ENCODE measurements at regions not wholly inside any gene's neighbourhood (a gene's known extent, or its start where the extent isn't known, plus 50 kb on each side); places are given as distances from the start of the nearest gene placed in this dataset.

DNA sequence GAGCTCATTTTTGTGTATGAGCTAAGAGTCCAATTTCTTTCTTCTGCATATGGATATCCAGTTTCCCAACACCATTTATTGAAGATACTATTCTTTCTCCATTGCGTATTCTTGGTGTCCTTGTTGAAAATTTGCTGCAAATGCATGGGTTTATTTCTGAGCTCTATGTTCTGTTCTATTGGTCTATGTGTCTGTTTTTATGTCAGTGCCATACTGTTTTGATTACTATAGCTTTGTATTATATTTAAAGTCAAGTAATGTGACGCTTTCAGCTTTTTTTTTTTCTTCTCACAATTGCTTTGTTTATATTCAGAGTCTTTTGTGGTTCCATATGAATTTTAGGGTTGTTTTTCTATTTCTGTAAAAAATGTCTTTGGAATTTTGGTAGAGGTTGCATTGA is 247.1 kb upstream of the TBX3 start:
- Mint-ChIP-seq H3K36me3 (ENCODE audit: low read depth) (no peaks in the 10 kb centered on the region), H3K9me3 (peaks cover 14% of the 10 kb centered on the region), H3K4me1 (no peaks in the 10 kb centered on the region), H3K27ac (no peak overlapping the region), H3K4me3 (no peak overlapping the region), H3K27me3 (no peaks in the 10 kb centered on the region)
- ATAC-seq (no peak), DNase-seq (no peak)

DNA sequence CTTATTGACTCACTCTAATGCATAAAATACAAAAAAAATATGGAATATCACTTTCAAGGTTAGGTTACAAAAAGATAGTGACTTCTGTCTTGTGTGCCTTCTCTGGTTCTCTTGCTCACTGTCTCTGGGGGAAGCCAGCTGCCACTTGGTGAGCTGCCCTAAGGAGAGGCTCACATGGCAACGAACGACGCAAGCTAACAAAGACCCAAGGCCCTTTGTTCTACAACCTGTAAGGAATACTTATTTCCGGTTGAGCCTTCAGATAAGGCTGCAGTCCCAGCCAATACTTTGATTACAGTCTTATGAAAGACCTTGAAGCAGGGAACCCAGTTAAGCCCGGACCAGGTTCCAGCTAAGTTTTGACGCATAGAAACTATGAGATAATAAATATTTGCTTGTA is 242.4 kb upstream of the TBX3 start:
- H3K27me3 Mint-ChIP-seq = no peaks in the 10 kb centered on the region
- H3K9me3 Mint-ChIP-seq = peaks cover 21% of the 10 kb centered on the region
- ATAC-seq (no peak), DNase-seq (no peak)
- no peak overlapping the region for H3K4me3 Mint-ChIP-seq
- H3K27ac Mint-ChIP-seq = no peak overlapping the region
- H3K36me3 Mint-ChIP-seq (ENCODE audit: low read depth) = no peaks in the 10 kb centered on the region
- H3K4me1 Mint-ChIP-seq = no peaks in the 10 kb centered on the region

DNA sequence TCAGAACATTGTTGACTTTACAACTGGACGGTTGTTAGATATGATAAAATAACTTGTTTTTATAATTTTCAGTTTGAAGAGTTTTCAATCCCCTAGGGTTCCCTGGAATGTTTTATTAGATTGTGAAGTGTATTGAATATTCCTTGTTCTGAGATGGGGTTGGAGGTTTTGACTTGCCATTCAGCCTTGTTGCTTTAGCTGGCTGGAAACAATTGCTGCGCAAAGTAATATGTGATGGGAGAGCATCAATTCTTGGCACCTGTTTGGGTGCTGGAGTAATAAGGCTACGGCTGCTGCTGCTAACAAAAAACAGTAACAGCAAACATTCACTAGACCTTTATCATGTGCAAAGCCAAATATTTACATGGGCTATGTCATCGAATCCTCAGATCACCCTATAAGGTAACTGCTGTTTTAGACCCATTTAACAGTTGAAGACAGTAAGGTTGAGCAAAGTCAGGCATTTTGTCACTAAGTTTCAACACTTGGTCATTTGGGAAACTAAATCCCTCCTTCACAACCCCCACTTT is 241.0 kb upstream of the TBX3 start:
- H3K4me1 Mint-ChIP-seq = no peaks in the 10 kb centered on the region
- peaks cover 13% of the 10 kb centered on the region for H3K9me3 Mint-ChIP-seq
- H3K27me3 Mint-ChIP-seq = no peaks in the 10 kb centered on the region
- no peak for ATAC-seq
- DNase-seq = no peak
- no peak overlapping the region for H3K27ac Mint-ChIP-seq
- no peak overlapping the region for H3K4me3 Mint-ChIP-seq
- H3K36me3 Mint-ChIP-seq (ENCODE audit: low read depth) = no peaks in the 10 kb centered on the region

DNA sequence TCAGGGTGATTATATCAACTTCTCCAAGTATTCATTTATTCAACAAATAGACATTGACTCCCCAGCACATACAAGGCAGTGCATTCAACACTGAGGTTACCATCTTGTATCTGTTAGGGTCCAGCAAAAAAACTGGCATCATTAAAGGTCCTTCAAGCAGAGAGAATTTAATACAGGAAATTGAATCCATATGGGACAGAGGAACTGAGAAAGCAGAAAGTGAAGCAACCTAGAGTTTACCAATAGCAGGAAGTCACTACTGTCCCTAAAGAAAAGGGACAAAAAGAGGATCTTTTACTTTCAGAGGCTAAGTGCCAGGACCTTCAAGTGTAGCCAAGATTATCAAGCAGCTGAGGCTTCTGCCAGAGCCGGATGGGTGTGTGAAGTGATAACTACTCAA is 237.8 kb upstream of the TBX3 start:
- peaks cover 13% of the 10 kb centered on the region for H3K9me3 Mint-ChIP-seq
- no peak overlapping the region for H3K27ac Mint-ChIP-seq
- H3K4me3 Mint-ChIP-seq = no peak overlapping the region
- H3K4me1 Mint-ChIP-seq = no peaks in the 10 kb centered on the region
- ATAC-seq = no peak
- DNase-seq = no peak
- H3K36me3 Mint-ChIP-seq (ENCODE audit: low read depth) = no peaks in the 10 kb centered on the region
- H3K27me3 Mint-ChIP-seq = no peaks in the 10 kb centered on the region

DNA sequence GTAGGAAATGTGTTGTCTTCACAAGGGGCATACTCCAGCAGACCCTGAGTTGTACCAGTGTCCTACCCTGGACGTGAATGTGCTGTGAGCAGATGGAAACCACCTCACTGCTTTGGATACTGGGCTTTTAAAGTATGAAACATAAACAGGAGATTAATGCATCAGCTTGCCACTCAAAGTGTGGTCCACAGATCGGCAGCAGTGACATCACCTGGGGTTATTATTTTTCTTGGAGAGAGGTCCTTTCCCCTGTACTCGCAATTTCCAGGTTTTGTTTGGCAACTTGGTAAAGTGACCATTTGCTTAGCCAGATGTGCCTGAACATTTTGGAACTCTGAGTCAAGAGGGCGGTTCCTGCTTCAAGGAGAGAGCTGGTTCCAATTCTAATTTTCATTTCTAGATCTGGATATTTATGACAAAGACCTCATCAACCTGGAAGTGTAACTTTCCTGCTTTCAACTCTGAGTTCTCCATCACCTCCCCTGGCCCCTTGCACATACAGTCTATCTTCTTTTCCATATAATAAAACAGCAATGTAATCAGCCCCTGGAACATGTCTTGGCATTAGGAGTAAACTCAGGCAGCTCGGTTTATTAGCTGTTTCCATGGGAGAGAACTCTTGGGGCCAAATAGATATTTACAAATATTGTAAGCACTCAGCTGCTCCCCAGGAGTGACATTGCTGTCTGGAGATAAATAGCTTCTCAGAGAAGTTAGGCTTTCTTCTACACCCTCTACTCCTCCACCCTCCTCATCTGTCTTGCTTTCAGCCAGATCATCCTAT is 237.0 kb upstream of the TBX3 start:
- H3K27me3 Mint-ChIP-seq = no peaks in the 10 kb centered on the region
- no peak for DNase-seq
- no peaks in the 10 kb centered on the region for H3K36me3 Mint-ChIP-seq (ENCODE audit: low read depth)
- H3K27ac Mint-ChIP-seq = no peak overlapping the region
- H3K4me3 Mint-ChIP-seq = no peak overlapping the region
- no peaks in the 10 kb centered on the region for H3K4me1 Mint-ChIP-seq
- ATAC-seq = no peak
- H3K9me3 Mint-ChIP-seq = peaks cover 13% of the 10 kb centered on the region

DNA sequence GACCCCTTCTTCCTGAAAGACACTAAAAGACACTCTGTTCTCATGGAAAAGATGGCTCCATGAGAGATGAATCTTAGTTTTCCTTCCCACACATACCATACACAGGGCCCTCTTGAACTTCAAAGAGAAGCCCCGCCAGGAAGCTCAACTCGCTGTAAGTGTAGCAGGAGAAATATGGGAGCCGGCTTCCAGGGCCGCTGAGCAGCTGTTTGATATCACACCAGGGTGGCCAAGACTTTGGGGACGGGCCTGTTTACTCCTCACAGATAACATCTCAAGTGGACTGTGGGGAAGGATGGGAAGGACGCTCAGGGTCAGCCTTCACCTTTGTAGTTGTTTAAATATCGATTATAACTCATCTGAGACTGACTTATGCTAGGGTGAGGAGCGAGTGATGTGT is 235.5 kb upstream of the TBX3 start:
- Mint-ChIP-seq H3K27me3 (no peaks in the 10 kb centered on the region), H3K4me1 (no peaks in the 10 kb centered on the region), H3K4me3 (no peak overlapping the region), H3K9me3 (peaks cover 5% of the 10 kb centered on the region), H3K36me3 (ENCODE audit: low read depth) (no peaks in the 10 kb centered on the region), H3K27ac (no peak overlapping the region)
- DNase-seq = no peak
- no peak for ATAC-seq

- Mint-ChIP-seq H3K9me3 (peaks cover 5% of the 10 kb centered on the region), H3K4me1 (no peaks in the 10 kb centered on the region), H3K27ac (no peak overlapping the region), H3K36me3 (ENCODE audit: low read depth) (no peaks in the 10 kb centered on the region), H3K4me3 (no peak overlapping the region), H3K27me3 (no peaks in the 10 kb centered on the region)
- DNase-seq (no peak), ATAC-seq (no peak)
These were observed 234.7 kb upstream of the TBX3 start for GRCh38 chr12:114918535-114919233.

GRCh38 chr12:114917953-114918352 is 234.0 kb upstream of the TBX3 start:
- H3K36me3 Mint-ChIP-seq (ENCODE audit: low read depth) = no peaks in the 10 kb centered on the region
- H3K27ac Mint-ChIP-seq = no peak overlapping the region
- H3K4me1 Mint-ChIP-seq = no peaks in the 10 kb centered on the region
- no peaks in the 10 kb centered on the region for H3K27me3 Mint-ChIP-seq
- H3K9me3 Mint-ChIP-seq = no peaks in the 10 kb centered on the region
- DNase-seq (no peak), ATAC-seq (no peak)
- no peak overlapping the region for H3K4me3 Mint-ChIP-seq

GRCh38 chr12:114917307-114917706 is 233.3 kb upstream of the TBX3 start:
- no peak for ATAC-seq
- Mint-ChIP-seq H3K4me1 (no peaks in the 10 kb centered on the region), H3K27me3 (no peaks in the 10 kb centered on the region)

DNA sequence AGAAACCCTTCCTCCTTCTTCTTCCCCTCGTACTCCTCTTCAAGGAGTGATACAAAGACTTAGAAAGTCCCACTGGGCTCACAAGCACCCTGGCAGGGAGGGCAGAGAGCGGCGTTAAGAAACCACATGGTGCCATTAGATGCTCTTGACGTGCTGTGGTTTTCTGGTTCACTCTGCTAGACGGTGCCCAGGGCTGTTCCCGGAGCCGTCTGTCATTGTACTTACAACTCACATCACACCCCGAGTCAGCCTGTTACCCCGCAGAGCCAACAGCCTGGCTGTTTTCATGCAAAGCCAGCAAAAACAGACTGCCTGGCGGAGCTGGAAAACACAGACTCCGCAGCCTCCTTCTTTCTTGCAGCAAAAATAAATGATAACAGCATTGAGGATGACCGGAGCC is 232.6 kb upstream of the TBX3 start:
- DNase-seq (no peak), ATAC-seq (no peak)
- Mint-ChIP-seq H3K27me3 (no peaks in the 10 kb centered on the region), H3K4me1 (no peaks in the 10 kb centered on the region), H3K36me3 (ENCODE audit: low read depth) (no peaks in the 10 kb centered on the region), H3K9me3 (no peaks in the 10 kb centered on the region), H3K4me3 (no peak overlapping the region), H3K27ac (no peak overlapping the region)

More at GRCh38 chr12:114917307-114917706, 233.3 kb upstream of the TBX3 start:
- Mint-ChIP-seq H3K36me3 (ENCODE audit: low read depth) (no peaks in the 10 kb centered on the region), H3K4me3 (no peak overlapping the region), H3K9me3 (no peaks in the 10 kb centered on the region), H3K27ac (no peak overlapping the region)
- no peak for DNase-seq

GRCh38 chr12:114916124-114916523 is 232.1 kb upstream of the TBX3 start:
- no peaks in the 10 kb centered on the region for H3K4me1 Mint-ChIP-seq
- no peak for ATAC-seq
- no peaks in the 10 kb centered on the region for H3K9me3 Mint-ChIP-seq
- H3K27ac Mint-ChIP-seq = no peak overlapping the region
- H3K27me3 Mint-ChIP-seq = no peaks in the 10 kb centered on the region
- H3K4me3 Mint-ChIP-seq = no peak overlapping the region
- no peaks in the 10 kb centered on the region for H3K36me3 Mint-ChIP-seq (ENCODE audit: low read depth)
- DNase-seq = no peak

DNA sequence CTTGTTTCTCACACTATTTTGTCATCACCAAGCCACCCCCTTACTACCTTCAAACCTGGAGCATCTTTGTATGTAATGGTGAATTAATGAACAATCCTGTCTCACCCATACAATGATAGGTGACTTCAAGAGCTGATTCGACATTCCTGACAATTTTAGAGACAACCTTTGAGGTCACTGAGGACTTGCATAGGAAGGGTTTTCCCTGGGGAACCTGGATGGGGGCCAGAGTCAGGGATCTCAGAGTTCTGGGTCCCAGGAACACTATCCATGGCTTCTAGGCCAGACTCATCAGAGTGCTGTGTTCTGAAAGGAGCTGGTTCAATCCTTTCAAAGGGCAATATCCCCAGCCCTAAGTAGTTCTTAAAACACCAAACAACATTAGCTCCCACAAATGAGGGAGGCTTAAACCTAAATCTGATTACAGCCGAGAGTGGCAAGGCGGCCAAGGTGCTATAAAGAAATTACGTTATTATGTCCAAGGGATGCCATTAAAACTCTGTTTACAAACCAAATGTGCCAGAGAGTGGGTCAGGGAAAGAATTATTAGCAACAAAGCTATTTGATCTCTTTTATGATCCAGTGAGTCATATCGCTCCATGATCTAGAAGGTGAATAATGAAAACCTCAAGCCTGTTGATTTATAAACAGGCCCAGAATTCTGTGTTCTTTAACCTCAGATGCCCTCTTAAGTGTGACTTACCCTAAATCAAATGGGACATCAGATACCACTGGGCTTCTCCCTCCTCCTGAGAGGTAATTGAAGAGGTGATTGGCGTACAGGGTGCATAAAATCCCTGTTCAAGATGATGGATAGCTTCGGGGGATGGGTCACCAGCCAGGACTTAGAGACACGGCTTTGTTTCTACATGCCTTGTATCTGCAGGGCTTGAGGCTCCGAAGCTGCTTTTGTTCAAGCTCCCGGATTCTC is 230.2 kb upstream of the TBX3 start:
- Mint-ChIP-seq H3K4me1 (no peaks in the 10 kb centered on the region), H3K27me3 (peaks cover 3% of the 10 kb centered on the region), H3K27ac (no peak overlapping the region), H3K4me3 (no peak overlapping the region), H3K9me3 (no peaks in the 10 kb centered on the region), H3K36me3 (ENCODE audit: low read depth) (no peaks in the 10 kb centered on the region)
- ATAC-seq (no peak), DNase-seq (no peak)

- Mint-ChIP-seq H3K9me3 (peaks cover 5% of the 10 kb centered on the region), H3K4me1 (no peaks in the 10 kb centered on the region), H3K36me3 (ENCODE audit: low read depth) (no peaks in the 10 kb centered on the region), H3K4me3 (no peak overlapping the region), H3K27me3 (peaks cover 3% of the 10 kb centered on the region), H3K27ac (no peak overlapping the region)
- DNase-seq = no peak
- no peak for ATAC-seq
These were observed 228.8 kb upstream of the TBX3 start for GRCh38 chr12:114912811-114913210.

- H3K36me3 Mint-ChIP-seq (ENCODE audit: low read depth) = no peaks in the 10 kb centered on the region
- ATAC-seq = no peak
- H3K4me3 Mint-ChIP-seq = no peak overlapping the region
These were observed 227.2 kb upstream of the TBX3 start for GRCh38 chr12:114911196-114911595.

More at GRCh38 chr12:114911196-114911595, 227.2 kb upstream of the TBX3 start:
- no peaks in the 10 kb centered on the region for H3K4me1 Mint-ChIP-seq
- peaks cover 8% of the 10 kb centered on the region for H3K9me3 Mint-ChIP-seq
- H3K27ac Mint-ChIP-seq = no peak overlapping the region
- no peak for DNase-seq
- H3K27me3 Mint-ChIP-seq = peaks cover 3% of the 10 kb centered on the region

Measured in activated naive CD8-positive, alpha-beta T cell treated with anti-CD3 and anti-CD28 coated beads, Interleukin-2, amount 50 U/mL, for 24 hours (primary cell).